ELR (cell line): ENCODE measurements at regions not wholly inside any gene's neighbourhood (a gene's known extent, or its start where the extent isn't known, plus 50 kb on each side); places are given as distances from the start of the nearest gene placed in this dataset.
"Not testable (repeated sequence)": the region's sequence is repeated elsewhere in the genome, so short reads cannot be mapped to it uniquely, and the experiment has no call there.

Experiments
- DNase-seq: peaks from one replicate; pipeline ENCODE4 v3.0.0-alpha.2; 2015; ENCODE audit warnings: low read depth

GRCh38 chr11:112706863-112707262 lies 254.4 kb upstream of the NCAM1 start:
- DNase-seq, result no peak

DNA sequence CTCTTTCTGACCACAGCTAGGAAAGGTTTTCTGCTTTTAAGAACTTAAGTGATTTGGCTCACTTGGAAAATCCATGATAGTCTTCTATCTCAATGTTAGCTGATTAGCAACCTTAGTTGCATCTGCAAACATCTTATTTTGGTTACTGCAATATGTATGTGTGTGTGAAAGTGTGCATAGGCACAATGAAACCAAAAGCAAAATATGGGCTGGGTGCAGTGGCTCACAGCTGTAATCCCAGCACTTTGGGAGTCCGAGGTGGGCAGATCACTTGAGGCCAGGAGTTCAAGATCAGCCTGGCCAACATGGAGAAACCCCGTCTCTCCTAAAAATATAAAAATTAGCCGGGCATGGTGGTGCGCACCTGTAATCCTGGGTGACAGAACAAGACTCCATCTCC lies 246.9 kb upstream of the NCAM1 start:
- not testable (repeated sequence) for DNase-seq

DNA sequence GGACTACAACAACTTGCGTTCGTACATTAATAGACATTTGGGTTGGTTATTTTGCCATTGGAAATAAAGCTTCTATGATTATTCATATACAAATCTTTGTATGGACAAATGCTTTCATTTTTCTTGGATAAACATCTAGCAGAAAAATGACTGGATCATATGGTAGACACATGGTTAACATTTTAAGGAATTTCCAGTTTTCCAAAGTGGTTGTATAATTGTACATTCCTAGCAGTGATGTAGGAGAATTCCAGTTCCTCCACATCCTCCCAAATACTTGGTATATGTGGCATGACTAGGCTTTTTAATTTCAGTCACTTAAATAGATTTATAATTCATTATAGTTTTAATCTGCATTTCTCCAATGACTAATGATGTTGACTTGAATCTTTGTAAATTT lies 246.2 kb upstream of the NCAM1 start:
- DNase-seq, result no peak

- no peak for DNase-seq
Measured at GRCh38 chr11:112718483-112718882, 242.7 kb upstream of the NCAM1 start.

DNA sequence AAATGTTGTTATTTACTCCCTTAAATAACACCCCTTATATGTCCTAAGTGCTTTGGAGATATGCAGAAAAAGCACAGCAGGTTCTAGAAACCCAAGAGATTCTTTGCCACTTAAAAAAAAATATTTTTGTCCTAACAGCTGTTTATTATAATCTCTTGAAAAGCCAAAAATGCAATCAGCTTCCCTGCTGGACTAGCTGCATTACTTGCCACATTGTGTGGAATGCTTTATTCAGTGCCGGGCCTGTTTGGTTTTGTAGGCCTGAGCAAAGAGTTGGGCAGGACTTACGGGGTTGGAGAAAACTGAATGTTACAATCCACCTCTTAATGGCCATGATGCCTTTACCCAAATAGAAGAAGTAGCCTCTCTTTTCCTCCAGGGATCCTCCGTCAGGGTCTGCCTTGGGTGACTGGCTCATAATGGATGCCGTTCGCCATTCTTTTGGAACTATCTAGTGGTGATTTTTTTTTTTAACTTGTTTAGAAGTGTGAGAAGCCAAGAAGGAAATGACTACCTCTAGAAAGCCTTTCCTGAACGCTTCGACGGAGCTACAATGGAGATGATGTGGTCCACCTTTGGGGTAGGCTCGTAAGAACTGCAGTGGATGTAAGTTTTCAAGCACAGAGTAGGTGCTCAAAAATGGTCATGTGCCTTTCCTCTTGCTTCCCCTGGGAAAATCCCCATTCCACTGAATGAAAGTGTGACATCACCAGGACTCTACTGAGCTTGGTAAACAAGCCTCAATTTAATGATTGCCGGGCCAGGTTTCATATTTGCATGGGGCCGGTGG lies 241.3 kb upstream of the NCAM1 start:
- no peak for DNase-seq

- no peak for DNase-seq
Measured at GRCh38 chr11:112722148-112722547, 239.1 kb upstream of the NCAM1 start.

- no peak for DNase-seq
Measured at GRCh38 chr11:112722876-112723275, 238.3 kb upstream of the NCAM1 start.

GRCh38 chr11:112723676-112724495 lies 237.3 kb upstream of the NCAM1 start:
- no peak for DNase-seq

DNA sequence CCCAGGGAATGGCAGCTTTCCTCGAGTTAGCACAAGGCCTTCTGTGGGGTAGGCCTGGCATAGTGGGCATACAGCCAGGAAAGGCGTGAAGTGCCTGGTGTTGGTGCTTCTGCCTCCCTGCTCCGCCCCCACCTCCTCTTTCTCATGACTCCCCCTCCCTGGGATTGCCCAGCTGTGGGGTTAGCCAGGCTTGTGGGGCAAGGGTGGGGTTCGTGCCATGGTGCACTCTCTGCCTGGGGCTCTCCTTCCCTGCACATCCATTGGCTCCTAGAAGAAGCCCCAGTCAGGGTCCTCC lies 236.8 kb upstream of the NCAM1 start:
- DNase-seq, result no peak

- DNase-seq, result no peak
Measured at GRCh38 chr11:112725636-112726035, 235.6 kb upstream of the NCAM1 start.

DNA sequence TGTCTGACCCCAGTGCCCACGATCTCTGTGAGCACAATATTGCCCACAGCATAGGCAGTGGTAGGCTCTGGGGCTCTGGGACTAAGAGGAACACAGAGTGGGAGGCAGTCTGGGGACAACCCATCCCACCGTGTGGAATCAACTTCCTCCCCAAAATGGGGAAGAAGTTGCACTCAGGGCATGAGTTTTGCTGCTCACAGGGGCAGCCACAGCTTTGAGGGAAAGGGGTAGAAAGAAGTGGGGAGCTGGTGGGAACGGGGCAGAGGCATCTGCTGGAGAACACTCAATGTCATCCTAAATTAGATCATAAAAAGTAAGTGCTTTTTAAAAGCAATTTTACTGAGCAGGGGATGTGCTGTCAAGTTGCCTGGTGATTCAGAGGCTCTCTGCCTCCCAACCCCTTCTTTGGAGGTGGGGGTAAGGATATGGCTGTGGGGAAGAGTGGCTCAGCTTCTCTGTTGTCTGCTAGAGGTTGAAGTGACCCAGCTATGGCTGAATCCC lies 233.8 kb upstream of the NCAM1 start:
- no peak for DNase-seq

DNA sequence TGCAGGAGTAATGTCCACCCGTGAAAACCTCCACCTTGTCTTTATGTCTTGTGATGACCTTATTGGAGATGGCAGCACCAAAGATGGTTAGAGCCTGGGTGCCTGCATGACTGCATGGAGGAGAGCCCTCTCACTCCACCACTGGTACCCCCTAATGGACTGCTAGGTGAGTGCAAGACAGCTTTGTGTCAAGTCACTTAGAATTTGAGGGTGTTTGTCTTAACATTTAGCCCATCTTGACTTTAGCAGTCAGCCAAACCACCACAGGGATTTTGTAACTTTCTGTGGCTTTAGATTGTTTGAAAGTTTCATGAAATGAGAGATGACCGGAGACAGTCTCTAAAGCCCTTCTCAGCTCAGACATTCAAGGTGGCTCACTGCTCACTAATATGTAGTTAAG lies 232.9 kb upstream of the NCAM1 start:
- DNase-seq, result no peak

DNA sequence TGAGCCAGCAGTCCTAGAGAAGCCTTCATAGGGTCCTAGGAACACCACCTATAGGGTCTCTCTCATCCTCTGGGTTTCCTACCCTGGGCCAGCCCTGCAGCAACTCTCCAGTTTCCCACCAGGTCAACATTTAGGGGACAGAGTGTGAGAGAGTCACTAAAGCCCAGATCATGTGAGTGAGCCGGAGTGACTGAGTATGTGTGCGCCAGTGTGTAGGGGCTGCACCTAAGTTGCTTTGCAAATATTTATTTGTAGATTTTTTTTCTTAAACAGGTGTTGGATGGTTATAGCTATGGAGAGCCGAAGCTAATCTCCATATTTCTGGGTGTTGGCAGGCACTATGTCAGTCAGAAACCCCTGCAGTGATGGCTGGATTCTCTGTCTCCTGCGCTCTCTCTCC lies 232.5 kb upstream of the NCAM1 start:
- no peak for DNase-seq

DNA sequence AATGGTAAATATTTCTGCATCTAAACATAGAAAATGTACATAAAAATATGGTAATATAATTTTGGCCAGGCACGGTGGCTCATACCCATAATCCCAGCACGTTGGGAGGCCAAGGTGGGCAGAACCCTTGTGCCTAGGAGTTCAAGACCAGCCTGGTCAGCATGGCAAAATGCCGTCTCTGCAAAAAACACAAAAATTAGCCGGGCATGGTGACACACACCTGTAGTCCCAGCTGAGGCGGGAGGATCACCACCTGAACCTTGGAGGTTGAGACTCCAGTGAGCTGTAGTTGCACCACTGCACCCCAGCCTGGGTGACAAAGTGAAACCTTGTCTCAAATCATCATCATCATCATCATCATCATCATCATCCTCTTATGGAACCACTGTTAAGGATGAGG lies 230.6 kb upstream of the NCAM1 start:
- no peak for DNase-seq

- DNase-seq, result no peak
Measured at GRCh38 chr11:112731538-112731937, 229.7 kb upstream of the NCAM1 start.

- DNase-seq, result no peak
Measured at GRCh38 chr11:112732031-112732430, 229.2 kb upstream of the NCAM1 start.

DNA sequence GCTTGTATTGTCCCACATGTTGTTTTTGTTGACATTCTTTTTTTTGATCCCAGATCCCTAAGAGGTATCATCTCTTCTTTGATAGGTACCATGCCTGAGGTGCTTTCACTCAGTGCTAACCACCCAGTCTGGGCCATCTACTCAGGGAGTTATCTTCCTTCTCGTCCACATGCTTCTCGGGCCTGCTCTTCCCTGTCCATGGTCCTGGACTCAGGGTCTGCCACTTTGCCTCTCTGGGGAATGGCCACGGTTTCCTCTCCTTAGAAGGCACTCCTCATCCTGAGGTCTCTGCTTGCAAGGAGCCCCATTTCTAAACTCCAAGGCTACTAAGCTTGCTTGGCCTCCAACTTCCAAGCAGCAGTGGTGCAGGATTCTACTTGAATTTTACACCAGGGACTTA lies 227.0 kb upstream of the NCAM1 start:
- DNase-seq, result peak; percentile 19

DNA sequence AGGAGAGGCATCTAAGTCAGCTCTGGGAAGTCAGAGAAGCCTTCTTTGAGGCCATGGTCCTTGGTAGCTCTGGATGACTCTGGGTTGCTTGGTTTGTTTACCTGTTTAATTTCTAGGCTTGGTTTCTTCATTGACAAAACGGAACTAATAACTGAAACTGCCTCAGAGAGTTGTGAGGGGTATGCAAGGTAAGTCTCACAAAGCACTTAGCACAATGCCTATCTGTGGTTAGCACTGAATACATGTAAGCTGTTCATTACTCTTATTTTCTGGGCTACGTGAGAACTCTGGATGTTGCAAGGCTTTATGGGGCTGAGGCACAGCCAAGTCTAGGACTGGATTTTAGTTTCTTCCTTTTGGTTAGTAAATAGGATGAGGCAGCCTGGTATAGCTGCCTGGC lies 225.8 kb upstream of the NCAM1 start:
- no peak for DNase-seq

DNA sequence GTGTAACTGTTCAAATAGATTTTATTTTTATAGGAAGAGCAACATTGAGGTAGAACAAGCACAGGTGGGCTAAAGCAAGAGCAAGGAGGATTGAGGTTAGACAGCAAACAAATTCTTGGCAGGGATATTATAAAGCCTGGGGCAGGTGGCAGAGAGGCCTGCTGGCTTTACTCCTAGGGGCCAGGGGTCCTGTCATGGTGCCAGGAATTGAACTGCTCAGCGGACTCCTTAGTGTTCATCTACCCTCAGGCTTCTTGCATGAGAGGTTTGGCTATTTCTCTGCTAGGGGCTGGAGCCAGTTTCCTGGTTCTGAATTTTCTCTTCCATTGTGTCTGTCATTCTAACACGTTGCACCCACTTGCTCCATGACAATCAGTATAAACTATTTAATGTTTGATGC lies 217.2 kb upstream of the NCAM1 start:
- no peak for DNase-seq

DNA sequence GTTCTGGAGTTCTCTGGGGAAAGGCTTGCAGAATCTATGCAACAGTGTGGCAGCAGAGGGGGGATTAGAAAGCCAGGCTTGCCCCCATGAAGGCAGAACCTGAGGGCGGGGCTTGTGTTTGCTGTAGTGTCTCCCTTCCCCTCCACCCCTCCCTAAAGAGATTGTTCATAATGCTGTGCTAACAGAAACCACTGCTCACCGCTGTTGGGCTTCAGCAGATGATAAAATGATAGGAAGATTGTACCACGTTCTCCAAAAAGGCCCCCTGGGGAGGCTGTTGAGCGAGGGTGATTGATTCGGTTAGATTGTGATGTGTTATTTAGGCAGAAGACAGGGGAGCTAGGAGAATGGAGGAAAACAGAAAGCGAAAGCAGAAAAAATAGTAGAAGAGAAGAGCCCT lies 215.2 kb upstream of the NCAM1 start:
- no peak for DNase-seq

DNA sequence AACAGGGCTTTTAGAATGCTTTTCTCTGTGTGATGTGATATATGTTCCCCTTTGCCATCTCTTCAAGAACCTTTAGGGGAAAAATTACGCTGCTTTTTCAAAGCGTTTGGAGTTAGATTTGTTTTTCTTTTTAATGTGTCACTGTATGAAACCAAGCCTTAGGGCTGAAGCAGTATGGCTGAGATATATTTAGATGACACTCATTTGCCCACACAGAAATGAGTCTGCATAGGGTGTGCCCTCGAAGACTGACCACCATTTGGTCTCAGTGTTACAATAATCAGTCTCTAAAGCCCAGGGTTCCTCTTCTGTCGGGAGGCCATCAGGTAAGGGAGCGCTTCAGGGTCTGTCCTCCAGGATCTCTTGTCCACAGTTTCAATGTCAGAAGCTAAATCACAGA lies 213.0 kb upstream of the NCAM1 start:
- no peak for DNase-seq

- DNase-seq, result no peak
Measured at GRCh38 chr11:112748713-112749543, 212.3 kb upstream of the NCAM1 start.

DNA sequence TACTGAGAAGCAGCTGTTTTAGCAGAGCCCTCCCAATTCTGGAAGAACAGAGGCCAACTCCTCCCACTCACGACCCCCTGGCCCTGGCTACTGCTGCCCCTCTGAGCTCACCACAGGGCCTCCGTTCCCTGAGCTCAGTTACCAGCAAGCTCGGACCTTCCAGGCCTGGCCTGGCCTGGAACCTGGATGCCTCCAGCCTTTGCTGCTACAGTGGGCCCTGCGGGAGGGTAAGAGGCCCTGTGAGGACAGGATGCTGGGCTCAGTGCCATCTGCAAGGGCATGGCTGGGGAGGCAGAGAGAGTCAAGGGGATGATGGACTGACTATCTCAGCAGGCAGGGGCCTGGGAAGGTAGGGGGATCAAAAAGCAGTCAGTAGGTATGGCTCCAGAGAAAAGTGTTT lies 209.9 kb upstream of the NCAM1 start:
- DNase-seq, result no peak
